ENCODE measurements at regions not wholly inside any gene's neighbourhood (a gene's known extent, or its start where the extent isn't known, plus 50 kb on each side); places are given as distances from the start of the nearest gene placed in this dataset.

GRCh38 chr2:119068154-119068725 lies 90.3 kb downstream of the C1QL2 start:
- no peak for TF ChIP-seq EZH2 (IDR thresholded peaks at IDR 0.05; ENCODE audit: insufficient read depth, poor library complexity, severe bottlenecking)
- TF ChIP-seq EZH2phosphoT487 (IDR thresholded peaks at IDR 0.05; ENCODE audit: insufficient read depth, low read depth): no peak

All from GM23248 (cell line).